HG03175 (cell line): ENCODE measurements at regions not wholly inside any gene's neighbourhood (a gene's known extent, or its start where the extent isn't known, plus 50 kb on each side); places are given as distances from the start of the nearest gene placed in this dataset.
"Not testable (repeated sequence)": the region's sequence is repeated elsewhere in the genome, so short reads cannot be mapped to it uniquely, and the experiment has no call there.

Experiments
- ATAC-seq: cut with Tn5 transposase; IDR thresholded peaks from one replicate; pipeline ENCODE4 v1.9.1; 2021; ENCODE audit warnings: mild to moderate bottlenecking, moderate library complexity; ENCODE audit not compliant: unreplicated experiment

DNA sequence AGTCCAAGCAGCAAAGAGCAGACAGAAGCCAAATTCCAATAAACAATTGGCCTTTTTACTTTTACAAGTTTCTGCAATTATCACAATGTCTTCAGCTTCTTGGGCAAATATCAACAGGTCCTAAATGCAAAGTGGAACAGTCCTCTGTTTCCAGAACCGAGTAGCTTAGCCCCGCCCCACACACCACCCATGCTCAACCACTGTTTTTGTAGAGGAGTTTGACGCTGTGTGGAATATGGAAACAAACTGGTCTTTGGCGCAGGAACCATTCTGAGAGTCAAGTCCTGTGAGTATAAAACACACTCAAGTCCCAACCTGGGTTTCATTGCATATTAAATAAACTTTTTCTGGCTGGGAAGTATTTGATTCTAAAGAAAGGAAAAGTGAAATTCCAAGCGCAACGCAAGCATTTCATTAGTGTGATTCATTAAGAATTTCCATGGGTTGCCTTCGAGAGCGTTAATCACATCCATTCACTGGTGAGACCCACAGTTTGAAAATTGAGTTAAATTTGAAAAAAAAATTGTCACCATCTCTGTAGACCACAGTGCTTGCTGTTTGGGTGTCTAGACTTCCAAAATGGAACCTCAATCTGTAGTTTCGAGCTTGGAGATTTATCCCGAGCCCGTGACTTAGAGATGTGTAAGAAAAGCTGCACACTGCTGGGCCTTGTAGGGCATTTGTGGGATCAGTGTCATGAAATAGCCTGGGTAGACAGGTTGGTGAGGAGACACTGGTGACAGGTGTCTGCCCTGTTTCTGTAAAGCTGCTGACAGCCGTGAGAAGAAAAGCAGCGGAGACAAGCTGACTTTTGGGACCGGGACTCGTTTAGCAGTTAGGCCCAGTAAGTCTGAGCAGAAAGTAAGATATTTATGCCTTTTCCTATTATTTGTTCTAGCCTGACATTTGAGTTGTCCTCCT, 96.1 kb downstream of the DAD1 start:
- no peak for ATAC-seq

DNA sequence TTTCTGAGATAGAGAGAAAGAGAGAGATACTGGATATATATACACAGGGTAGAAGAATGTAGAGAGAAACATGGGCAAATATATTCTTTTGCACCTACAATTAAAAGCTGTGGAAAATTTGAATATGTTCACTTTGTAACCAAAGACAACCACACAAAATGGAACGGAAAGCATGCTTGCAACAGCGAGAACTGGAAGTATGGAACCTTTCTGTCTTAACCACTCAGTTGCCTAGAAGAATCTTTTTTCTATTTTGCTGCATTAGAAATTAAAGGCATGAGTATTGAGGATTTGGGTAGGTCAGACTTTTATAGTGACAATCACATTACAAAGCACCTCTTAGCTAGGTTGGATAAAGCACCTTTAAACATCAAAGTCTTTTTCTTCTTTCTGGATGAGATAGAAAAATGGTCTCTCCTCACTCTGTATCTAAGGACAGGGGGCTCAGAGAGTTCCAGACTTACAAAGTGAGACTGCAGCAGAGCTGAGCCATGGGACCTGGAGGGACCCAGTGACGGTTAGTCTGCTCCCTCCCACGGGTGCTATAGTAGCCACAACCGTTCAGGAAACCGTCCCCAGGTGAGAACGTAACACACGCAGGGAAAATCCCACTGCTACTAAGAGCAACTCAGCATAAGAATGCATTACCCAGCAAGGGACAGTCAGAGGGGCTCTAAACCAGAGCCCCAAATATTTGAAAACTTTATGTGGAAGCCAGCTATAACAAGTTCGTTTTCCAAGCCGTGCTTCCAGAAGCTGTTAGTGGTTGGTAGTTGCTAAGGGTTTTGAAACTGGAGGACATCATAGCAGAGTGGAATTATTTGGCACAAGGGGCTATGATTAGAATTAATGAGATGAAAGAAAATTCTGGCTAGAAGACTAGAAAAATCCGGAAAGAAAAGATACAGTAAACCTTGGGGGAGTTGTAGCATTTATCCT, 97.1 kb downstream of the DAD1 start:
- ATAC-seq, result no peak

DNA sequence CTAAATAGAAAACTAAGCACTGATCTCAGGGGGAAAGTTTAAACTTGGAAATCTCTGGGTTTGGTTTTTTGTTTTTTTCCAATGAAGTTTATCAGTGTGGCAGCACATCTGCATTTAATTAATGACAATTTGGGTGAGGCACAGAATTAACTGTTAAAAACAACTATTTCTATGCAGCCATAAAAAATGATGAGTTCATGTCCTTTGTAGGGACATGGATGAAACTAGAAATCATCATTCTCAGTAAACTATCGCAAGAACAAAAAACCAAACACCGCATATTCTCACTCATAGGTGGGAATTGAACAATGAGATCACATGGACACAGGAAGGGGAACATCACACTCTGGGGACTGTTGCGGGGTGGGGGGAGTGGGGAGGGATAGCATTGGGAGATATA, 98.0 kb downstream of the DAD1 start:
- ATAC-seq, result not testable (repeated sequence)

DNA sequence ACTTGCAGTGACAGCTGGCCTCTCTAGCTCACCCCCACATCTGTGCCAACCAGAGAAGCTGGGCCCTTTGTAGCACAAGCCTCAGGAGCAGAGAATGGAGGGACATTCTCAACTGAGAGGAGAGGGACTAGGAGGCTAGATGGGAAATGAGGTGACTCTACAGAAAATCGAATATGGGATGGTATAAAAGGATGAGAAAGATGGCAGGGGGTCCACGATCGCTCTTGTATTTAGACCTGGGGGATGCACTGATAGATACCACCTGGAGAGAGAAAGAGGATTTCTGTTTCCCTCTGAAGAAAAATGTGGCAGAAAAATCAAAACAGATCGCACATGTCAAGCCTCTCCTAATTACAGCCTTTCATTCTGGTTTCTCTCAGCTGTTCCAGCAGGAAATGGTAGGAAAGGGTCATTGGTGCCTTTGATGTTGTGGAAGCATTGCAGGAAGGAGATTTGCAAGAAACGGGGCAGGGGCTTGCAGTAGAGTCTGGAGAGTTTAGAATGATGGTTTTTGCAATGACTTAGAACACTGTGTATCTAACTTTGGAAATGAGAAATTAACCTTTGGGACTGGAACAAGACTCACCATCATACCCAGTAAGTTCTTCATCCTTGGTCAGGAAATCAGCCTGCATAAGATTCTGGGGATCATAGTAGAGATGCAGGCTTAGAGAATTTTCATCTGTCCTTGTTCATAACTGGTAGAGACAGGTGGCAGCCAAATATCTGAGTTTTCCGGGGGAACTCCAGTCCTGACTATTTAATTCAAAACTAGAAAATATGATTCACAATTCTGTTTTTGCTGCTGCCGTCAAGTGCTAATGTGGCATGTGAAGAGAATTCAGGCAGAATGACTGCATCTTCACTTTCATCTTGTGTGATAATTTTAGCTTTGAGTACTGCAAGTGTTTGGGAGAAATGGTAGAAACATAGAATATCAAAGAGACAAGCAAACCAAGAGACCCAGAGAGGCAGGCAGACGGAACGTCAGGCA, 98.8 kb downstream of the DAD1 start:
- no peak for ATAC-seq

DNA sequence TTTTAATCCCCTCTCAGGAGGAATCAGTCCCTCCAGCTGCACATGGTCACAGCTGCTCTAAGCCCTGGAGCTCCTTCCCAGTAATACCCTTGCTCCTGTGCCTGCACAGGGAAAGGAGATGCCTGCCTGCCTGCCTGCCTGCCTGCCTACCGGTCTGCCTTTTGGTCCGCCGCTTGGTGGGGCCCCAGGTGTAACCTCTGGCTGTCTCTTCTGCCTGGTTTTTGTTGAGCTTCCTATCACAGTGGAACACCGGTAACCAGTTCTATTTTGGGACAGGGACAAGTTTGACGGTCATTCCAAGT, 99.8 kb downstream of the DAD1 start:
- ATAC-seq, result no peak

DNA sequence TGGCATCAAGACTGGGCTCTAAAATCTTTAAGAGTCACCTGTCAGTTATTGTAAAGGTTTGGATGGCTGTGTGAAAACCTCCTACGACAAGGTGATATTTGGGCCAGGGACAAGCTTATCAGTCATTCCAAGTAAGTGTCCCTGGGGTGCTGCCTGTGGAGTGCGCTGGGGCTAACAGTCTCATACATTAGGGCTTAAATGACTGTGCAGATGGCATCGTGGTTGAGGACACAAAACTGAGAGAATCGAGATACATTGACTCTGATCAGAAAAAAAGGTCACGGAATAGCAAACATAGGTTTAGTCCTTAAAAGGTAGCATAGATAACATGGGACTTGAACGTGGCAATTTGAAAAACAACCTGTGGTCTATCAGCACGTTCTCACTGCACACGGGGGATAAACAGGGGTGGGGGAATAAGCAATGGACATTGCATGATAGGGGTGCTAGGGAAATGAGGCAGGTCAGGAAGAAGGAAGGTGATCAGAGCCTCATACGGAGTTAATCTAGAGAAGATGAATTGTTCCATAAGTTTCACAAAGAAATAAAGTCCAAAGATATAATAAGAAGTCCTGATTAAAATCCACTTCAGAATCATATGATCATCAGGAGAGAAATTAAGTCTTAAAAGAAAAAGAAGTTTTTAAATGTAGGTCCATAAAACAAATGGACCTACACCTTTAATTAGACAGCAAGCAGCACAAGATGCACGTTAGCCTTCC, 100.3 kb downstream of the DAD1 start:
- no peak for ATAC-seq

DNA sequence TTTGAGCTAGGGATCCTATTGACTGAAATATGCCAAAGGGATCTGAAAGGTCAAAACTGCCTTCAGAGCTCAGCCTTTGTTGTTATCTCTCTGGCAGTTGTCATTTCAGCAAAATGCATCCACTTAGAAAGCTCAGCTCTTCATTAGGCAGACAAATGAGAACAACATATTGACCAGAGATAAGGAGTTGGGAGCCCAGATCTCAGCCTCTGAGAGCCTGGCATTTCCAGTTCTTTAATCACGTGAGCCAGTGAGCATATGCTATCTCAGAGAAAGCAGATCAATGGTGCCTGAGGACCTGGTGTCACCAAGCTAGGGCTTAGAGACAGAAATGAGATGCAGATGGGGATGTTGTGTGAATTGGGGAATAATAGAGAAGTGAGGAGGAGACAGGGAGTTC, 101.1 kb downstream of the DAD1 start:
- no peak for ATAC-seq

DNA sequence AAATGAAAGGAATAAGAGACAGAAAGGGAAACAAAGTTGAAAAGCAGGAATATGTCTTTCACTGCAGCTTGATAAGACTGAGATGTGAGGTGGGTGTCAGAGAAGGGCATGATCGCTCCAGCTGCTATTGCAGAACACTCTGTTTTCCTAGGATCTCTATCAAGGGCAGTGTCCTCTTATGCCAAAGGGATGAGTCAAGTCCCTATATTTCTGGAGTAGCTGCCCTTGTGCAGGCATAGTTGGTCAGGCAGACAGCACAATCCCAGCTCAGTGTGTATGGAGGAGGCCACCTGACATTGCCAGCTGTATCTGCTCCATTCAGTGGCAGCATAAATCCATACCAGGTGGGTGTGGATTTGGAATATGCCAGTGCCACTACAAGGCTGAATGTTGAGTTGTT, 101.6 kb downstream of the DAD1 start:
- ATAC-seq, result no peak

DNA sequence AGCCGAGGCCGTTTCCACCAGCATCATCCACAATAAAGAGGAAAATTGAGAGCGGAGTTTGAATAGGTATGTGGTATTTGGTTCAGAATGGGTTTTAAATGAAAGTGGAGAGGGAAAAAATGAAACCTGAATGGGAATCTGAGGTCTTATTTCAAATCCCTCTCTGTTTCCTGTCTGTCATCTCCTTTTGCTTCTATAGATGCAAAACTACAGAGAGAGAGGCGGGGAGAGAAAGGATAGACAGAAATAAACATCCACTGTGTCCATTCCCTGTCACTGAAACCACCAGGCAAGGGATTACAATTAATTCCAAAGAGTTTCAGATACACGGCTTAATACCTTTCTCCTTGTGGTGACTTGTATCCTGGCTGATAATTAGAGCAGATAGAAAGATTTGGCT, 102.3 kb downstream of the DAD1 start:
- ATAC-seq, result no peak

DNA sequence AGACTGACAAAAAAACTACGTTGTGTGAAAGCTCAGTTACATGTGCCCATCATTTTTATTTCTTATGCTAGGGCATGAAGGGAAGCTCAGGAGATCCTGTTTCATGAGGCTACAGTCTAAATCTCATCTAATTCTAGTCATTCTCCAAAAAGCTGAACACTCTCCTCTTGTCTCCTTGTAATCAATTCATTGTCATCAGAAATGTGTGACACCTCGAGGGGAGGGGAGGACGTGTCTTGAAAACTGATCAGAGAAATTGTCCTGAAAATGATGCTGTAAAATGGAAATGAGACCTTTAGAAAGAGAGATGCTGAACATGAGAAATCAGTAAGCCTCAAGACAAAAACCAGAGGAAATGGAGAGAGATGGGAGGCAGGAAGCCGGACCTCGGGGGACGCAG, 103.4 kb downstream of the DAD1 start:
- no peak for ATAC-seq

DNA sequence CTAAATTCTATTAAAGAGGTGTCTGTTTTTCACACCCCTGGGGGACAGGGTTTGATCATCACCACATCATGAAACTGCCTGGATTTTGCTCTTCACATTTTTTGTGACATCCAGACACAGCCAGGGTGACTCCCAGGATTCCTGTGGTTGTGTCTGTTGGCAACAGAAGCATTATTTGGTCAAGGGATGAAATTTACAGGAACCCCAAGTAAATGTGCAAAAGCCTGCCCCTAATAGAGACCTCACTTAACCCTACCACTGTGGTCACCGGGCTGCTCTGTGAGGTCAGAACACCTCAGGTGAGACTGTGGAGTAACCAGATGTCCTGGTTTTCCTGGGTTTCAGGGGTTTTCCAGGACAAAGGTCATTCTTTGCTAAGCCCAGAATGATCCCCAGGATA, 103.8 kb downstream of the DAD1 start:
- ATAC-seq, result no peak

DNA sequence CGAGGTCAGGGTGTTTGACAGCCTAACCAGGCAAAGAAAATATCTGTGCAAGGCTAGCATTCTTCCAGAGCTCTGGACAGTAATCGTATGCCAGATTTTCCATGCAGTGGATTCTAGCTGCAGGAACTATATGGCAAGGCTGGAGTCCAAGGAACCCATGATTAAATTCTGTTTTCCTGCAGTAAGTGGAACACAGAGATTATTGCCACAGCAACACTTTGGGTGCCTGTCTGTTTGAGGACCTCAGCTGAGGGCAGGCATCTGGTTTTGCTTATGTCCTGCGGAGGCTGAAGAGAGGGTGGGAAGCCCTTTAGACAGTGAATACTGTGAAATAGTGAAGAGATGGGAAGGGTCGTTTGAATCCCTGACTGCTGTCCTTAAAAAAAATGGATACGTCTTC, 104.4 kb downstream of the DAD1 start:
- no peak for ATAC-seq

DNA sequence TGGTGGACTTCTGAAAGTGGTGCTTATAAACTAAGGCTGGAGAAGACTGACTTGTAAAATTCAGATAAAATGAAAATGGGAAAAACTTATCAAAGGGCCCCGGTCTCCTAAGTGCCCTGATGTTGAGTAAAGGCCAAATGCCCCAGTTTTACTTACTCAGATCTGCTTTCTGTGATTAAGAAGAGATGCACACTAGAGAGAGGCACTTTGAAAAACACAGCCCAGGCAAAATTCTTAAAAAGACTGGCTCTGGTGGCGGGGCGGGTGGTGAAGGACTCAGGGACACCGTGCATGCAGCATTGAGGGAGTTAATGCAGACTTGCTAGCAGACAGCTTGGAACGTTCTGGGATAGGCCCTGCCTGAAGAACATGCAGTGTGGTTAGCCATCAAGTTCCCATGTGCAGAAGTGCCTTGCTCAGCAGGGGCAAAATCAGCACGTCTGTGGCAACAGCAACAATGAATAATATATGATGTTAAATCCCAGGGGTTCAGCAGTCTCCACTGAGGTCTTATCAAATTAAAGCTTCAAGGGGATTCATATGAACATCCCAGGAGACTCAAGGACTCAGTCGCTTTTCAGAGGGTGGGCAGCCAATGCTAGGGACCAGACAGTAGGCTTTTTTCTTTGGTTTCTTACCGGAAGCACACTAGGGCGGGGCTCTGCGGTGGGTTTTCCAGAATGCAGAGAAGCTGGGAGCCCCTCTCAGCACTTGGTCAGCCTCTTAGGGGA, 105.0 kb downstream of the DAD1 start:
- ATAC-seq, result no peak

DNA sequence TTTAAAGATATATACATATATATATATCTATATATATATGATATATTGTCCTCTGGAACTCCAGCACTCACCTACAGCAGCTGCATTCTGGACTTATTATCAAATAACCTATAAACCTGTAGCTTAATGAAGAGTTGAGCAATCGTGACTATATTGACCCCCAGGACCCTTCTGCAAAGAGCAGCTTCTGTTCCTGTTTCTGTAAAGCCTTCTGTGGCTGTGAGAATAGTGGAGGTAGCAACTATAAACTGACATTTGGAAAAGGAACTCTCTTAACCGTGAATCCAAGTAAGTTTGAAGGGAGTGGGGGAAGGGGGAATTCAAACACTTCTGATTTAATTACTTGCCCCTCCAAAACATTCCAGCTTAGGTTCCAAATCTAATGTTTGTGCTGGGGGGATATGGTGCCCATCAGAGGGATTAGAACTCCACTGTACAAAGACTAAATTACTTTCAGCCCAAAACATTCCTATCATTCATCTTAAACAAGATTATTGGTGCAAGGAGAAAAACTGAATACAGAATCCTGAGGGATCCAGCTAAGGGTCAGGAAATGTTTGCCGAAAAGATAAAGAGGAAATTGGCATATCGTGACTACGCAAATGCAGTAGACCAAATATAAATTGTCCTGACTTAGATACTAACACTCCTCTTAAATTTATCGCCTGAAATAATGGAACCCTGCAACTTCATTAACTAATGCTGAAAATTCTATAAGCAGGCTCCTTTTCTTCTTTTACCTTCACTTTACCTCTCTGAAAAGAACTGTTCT, 106.1 kb downstream of the DAD1 start:
- no peak for ATAC-seq

DNA sequence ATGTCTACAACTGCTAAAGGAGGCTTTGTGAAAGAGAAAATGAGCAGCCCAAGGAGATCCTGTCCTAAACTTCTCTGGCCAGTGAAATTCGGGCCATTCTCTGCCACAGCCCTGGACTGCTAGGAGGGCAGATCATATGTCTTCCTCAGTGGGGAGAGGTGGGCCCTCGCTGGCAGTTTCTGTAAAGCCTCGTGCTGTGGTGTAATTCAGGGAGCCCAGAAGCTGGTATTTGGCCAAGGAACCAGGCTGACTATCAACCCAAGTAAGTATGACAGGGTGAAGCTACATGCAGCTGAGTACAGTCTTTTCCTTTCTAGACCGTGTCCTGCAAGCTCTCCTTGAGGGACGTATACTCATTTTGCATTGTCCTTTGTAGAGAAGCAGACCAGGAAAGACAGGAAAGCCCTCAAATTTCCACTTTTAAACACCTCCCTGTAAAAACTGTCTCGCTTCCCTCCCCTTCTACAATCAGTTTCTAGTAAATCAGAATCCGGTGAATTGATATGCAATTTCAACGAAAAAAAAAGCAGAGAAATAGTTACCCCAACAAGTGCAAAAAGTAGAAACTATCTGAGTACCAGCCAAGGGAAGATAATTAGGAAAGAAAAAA, 106.8 kb downstream of the DAD1 start:
- ATAC-seq, result no peak

DNA sequence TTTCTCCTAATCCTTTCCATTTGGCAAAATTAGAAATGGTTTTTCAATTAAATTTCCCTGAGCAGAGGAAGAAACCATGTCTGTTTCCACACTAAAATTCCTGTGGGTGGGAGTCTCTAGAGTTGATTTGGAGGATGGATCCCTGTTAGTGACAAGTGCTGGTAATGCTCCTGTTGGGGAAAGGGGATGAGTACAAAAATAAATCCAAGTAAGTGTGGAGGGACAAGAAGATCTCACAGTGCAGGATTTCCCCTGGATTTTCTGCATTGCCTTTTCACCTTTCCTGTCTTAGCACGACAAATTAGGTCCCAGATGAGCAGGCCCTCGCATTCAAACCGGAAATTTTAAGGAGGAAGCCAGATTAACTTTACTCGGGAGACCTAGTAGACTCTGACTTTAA, 107.5 kb downstream of the DAD1 start:
- ATAC-seq, result no peak

DNA sequence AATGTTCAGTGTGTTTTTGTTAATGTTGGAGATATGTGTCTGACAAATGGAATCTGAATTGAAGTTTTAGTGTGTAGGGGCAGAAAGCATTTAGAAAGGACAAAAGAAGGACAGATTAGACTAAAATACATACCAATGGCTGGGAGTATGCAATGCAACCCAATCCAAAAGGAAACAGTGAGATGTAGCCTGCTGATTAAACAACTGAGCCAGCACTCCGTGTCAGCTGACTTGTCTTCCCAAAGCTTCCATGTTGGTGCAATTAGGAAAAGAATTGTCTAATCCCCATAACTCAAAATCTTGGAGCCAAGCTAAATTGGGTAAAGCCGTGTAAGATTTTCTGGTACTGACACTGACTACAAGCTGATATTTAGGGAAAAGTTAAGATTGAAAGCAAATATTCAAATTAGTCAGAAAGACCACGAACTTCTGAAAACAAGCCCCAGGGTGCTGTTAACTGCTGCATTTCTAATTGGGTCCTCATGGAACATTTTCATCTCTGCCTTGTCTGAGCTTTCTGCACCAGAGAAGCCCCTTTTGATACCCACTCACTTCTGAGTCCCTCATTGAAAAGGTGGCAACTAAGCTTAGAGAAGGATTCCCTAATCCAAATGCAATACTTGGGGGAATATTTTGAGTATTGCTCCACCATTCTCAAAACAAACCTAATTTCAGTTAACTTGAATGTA, 109.1 kb downstream of the DAD1 start:
- no peak for ATAC-seq

DNA sequence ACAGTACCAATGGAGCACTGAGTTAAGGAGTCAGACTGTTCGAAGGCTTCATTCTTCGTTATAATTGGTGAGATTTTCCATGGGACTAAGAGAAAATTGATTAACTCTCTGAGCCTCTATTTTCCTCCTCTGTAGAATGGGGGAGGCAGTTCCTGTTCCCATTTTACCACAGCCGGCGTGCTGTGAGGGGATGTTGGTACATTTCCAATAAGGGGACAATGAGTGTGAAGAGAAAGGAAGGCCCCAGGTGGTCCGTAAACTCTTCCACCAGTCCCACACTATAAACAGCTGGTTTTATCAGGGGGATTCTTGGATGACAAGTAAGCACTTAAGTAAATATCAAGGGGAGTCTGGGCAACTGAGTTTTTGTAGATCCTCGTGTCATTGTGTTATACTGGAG, 109.9 kb downstream of the DAD1 start:
- no peak for ATAC-seq
